PC-3 (cell line): ENCODE measurements at regions not wholly inside any gene's neighbourhood (a gene's known extent, or its start where the extent isn't known, plus 50 kb on each side); places are given as distances from the start of the nearest gene placed in this dataset.

Experiments used
- EZH2 ChIP-seq: fragments of 300-600 bp; sonication (generic); IDR thresholded peaks from one replicate; pipeline ENCODE4 v1.6.1; 2017; ENCODE audit warnings: antibody characterized with exemption, mild to moderate bottlenecking, low read length; ENCODE audit not compliant: unreplicated experiment
- EZH2phosphoT487 ChIP-seq: fragments of 300-600 bp; sonication (generic); IDR thresholded peaks from 2 replicates; pipeline ENCODE4 v1.6.1; 2018; ENCODE audit warnings: mild to moderate bottlenecking, antibody characterized with exemption, low read length, borderline replicate concordance
- TF ChIP-seq, protein P1 (sequence below): fragments of 300-600 bp; sonication (generic); conservative IDR thresholded peaks from 2 replicates; pipeline ENCODE4 v1.5.1; 2017; ENCODE audit warnings: antibody characterized with exemption, low read depth, mild to moderate bottlenecking, low read length

DNA sequence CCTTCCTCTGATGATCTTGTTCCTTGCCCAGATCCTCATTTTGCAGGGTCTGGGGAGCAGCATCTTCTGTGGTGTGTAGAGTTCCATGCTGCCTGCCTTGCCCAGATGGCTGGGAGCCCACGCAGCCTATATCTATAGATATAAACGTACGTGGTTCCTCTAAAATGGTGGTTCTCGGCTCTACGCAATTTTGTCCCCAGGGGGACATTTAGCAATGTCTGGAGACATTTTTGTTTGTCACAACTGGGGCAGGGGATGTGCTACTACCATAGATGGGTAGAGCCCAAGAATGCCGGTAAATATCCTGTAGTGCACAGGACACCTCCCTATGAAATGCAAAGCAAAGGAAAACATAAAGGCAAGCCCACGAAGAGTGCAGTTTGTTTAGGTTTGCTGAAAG lies 98.4 kb upstream of the SPACA1 start:
- TF ChIP-seq EZH2 (no peak), EZH2phosphoT487 (no peak)
- TF ChIP-seq, protein P1, sequence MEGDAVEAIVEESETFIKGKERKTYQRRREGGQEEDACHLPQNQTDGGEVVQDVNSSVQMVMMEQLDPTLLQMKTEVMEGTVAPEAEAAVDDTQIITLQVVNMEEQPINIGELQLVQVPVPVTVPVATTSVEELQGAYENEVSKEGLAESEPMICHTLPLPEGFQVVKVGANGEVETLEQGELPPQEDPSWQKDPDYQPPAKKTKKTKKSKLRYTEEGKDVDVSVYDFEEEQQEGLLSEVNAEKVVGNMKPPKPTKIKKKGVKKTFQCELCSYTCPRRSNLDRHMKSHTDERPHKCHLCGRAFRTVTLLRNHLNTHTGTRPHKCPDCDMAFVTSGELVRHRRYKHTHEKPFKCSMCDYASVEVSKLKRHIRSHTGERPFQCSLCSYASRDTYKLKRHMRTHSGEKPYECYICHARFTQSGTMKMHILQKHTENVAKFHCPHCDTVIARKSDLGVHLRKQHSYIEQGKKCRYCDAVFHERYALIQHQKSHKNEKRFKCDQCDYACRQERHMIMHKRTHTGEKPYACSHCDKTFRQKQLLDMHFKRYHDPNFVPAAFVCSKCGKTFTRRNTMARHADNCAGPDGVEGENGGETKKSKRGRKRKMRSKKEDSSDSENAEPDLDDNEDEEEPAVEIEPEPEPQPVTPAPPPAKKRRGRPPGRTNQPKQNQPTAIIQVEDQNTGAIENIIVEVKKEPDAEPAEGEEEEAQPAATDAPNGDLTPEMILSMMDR, result no peak
